NCI-H2196 treated with DMSO at 0.1 percent for 48 hours (cell line): ENCODE measurements at regions not wholly inside any gene's neighbourhood (a gene's known extent, or its start where the extent isn't known, plus 50 kb on each side); places are given as distances from the start of the nearest gene placed in this dataset.

Experiments
- DNase-seq: peaks from one replicate; lab custom pipeline; 2025; ENCODE audit not compliant: unreplicated experiment; lab: John Stamatoyannopoulos, UW

GRCh38 chr3:43210049-43211027, 76.0 kb upstream of the SNRK start:
- no peak for DNase-seq

- no peak for DNase-seq
These were observed 78.7 kb upstream of the SNRK start for GRCh38 chr3:43207628-43208085.

GRCh38 chr3:43206632-43207031, 79.7 kb upstream of the SNRK start:
- no peak for DNase-seq

- no peak for DNase-seq
These were observed 80.2 kb upstream of the SNRK start for GRCh38 chr3:43206105-43206504.

GRCh38 chr3:43203022-43203421, 83.3 kb upstream of the SNRK start:
- no peak for DNase-seq

- no peak for DNase-seq
These were observed 84.8 kb upstream of the SNRK start for GRCh38 chr3:43201581-43201980.

- DNase-seq: no peak
These were observed 86.6 kb upstream of the SNRK start for GRCh38 chr3:43199645-43200306.

- no peak for DNase-seq
These were observed 87.3 kb upstream of the SNRK start for GRCh38 chr3:43198791-43199644.

GRCh38 chr3:43198301-43198700, 88.0 kb upstream of the SNRK start:
- no peak for DNase-seq

GRCh38 chr3:43197181-43197580, 89.2 kb upstream of the SNRK start:
- DNase-seq: no peak

- DNase-seq: no peak
These were observed 89.6 kb upstream of the SNRK start for GRCh38 chr3:43196721-43197120.

- DNase-seq: no peak
These were observed 89.2 kb upstream of the POMGNT2 start for GRCh38 chr3:43195115-43195498.

GRCh38 chr3:43194490-43195114, 88.7 kb upstream of the POMGNT2 start:
- no peak for DNase-seq

GRCh38 chr3:43194069-43194468, 88.2 kb upstream of the POMGNT2 start:
- DNase-seq: no peak

GRCh38 chr3:43192028-43192427, 86.1 kb upstream of the POMGNT2 start:
- no peak for DNase-seq

- DNase-seq: no peak
These were observed 85.2 kb upstream of the POMGNT2 start for GRCh38 chr3:43191116-43191515.

GRCh38 chr3:43190670-43191069, 84.8 kb upstream of the POMGNT2 start:
- no peak for DNase-seq

GRCh38 chr3:43187836-43188479, 82.1 kb upstream of the POMGNT2 start:
- no peak for DNase-seq

- no peak for DNase-seq
These were observed 80.1 kb upstream of the POMGNT2 start for GRCh38 chr3:43185983-43186314.

GRCh38 chr3:43185274-43185982, 79.5 kb upstream of the POMGNT2 start:
- no peak for DNase-seq
